Adrenal gland (tissue), 5 donors: ENCODE measurements at regions not wholly inside any gene's neighbourhood (a gene's known extent, or its start where the extent isn't known, plus 50 kb on each side); places are given as distances from the start of the nearest gene placed in this dataset.

Source experiments
- CTCF ChIP-seq, 6 experiments: fragments of 450-650 bp in 4 of 6; fragments of 200-600 bp in 2 of 6; sonication (generic) in 1 of 6; IDR thresholded peaks; 1 replicate in 5 of 6; 2 replicates in 1 of 6; pipeline versions ENCODE4 v1.5.1 to v1.8.0; 2016 to 2021; ENCODE audit warnings: antibody characterized with exemption in 6 of 6, mild to moderate bottlenecking in 2 of 6, moderate library complexity in 1 of 6
- POLR2A ChIP-seq, 2 donors: fragments of 450-650 bp; IDR thresholded peaks; one replicate each; pipeline ENCODE4 v1.6.1; 2017; ENCODE audit warnings: antibody characterized with exemption in 2 of 2, mild to moderate bottlenecking in 2 of 2, moderate library complexity in 1 of 2
- donor health status: DM: no; HTN: no; CAD: no.

- TF ChIP-seq CTCF (IDR thresholded peaks at IDR 0.05) = no peak
- no peak for TF ChIP-seq POLR2A (IDR thresholded peaks at IDR 0.05)
Observed at GRCh38 chr7:52764492-52765169, 270.8 kb upstream of the POM121L12 start.
